ENCODE measurements at regions not wholly inside any gene's neighbourhood (a gene's known extent, or its start where the extent isn't known, plus 50 kb on each side); places are given as distances from the start of the nearest gene placed in this dataset.

DNA sequence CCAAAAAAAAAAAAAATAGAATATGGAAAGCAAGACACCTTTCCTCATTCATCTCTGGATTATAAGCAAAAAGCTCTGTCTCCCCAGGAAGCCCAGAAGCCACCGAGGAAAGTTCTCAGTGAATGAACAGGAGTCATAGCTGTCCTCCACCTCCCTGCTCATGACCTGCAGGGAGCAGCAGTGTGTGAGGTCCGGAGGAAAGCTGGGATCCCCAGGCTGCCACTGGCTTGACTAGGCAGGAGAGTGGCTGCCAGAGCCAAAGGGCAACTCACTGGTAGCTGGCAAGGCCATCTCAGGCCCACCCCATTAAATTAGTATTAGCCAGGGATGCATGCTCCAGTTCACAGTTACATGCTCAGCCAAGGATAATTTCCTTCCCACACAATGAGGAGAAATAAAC, 191.6 kb upstream of the STT3B start:
- DNase-seq (ENCODE audit: low read depth in 2 of 2), result no peak

DNA sequence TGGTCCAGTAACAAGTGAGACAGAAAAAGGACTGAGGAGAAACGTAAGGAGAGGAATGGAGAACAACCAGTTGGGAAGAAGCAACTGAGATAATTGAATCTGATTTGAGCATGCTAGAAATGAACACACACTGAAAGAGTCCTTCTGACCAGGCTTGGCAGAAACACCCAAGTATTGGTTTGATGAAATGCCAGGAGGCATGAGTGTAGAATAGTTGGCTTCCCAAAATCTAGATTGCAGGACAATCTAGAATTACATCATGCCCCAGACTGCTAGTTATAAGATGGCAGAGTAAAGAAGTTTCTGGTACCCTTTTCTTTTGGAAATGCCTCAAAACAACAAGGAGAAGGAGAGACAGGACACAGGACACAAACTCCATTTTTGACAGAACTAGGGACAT, 189.7 kb upstream of the STT3B start:
- DNase-seq (ENCODE audit: low read depth in 2 of 2), result no peak

- no peak for DNase-seq (ENCODE audit: low read depth in 2 of 2)
Measured at GRCh38 chr3:31345581-31345980, 187.1 kb upstream of the STT3B start.

DNA sequence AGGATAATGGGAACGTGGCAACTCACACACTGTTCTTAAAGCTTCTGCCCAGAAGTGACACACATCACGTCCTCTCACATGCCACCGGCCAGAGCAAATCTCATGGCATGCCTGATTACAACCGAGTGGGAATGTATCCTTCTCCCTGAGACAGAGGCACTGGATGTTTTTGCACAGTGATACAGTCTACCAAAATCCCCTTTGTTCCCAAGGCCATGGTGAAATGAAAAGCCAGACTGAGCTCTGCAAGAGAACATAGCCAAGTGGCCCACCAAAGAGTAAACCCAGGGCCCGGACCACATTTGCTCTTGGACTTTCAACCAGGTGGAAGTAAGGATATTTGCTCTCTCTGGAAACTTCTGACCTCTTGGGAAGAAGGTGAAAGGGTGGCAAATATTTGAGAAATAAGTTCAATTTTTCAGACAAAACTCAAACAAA, 186.2 kb upstream of the STT3B start:
- no peak for DNase-seq (ENCODE audit: low read depth in 2 of 2)

DNA sequence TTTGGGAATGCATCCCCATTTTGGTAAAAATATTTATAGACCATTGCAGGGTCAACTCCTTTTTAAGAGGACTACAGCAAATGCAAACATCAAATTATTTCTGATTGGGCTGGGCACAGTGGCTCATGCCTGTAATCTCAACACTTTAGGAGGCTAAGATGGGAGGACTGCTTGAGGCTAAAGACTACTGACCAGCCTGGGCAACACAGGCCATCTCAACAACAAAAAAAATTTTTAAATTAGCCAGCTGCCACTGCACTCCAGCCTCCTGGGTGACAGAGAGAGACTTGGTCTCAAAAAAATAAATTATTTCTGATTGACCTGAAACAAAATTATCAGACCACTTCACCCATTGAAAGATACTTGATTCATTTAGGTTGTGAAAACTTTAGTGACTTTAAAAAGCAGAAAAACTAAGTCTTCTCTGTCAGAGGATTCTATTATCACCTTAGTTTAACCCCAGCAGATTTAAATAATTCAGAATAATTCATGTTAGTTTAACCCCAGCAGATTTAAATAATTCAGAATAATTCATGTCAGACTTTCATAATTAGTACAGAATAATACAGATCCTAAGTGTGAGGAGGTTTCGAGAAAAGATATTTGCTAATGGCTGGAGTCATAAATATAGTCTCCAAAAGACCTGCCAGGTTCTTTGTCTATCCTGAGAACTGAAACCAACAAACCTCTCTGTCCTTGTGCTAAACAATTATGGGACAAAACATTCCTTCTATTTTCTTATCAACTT, 183.6 kb upstream of the STT3B start:
- DNase-seq (ENCODE audit: low read depth in 2 of 2), result no peak

- no peak for DNase-seq (ENCODE audit: low read depth in 2 of 2)
Measured at GRCh38 chr3:31350307-31350706, 182.4 kb upstream of the STT3B start.

GRCh38 chr3:31352331-31352730, 180.4 kb upstream of the STT3B start:
- no peak for DNase-seq (ENCODE audit: low read depth in 2 of 2)

- no peak for DNase-seq (ENCODE audit: low read depth in 2 of 2)
Measured at GRCh38 chr3:31353166-31353565, 179.6 kb upstream of the STT3B start.

GRCh38 chr3:31354373-31354772, 178.4 kb upstream of the STT3B start:
- DNase-seq (ENCODE audit: low read depth in 2 of 2), result no peak

GRCh38 chr3:31355807-31356206, 176.9 kb upstream of the STT3B start:
- no peak for DNase-seq (ENCODE audit: low read depth in 2 of 2)

- no peak for DNase-seq (ENCODE audit: low read depth in 2 of 2)
Measured at GRCh38 chr3:31356941-31357340, 175.8 kb upstream of the STT3B start.

DNA sequence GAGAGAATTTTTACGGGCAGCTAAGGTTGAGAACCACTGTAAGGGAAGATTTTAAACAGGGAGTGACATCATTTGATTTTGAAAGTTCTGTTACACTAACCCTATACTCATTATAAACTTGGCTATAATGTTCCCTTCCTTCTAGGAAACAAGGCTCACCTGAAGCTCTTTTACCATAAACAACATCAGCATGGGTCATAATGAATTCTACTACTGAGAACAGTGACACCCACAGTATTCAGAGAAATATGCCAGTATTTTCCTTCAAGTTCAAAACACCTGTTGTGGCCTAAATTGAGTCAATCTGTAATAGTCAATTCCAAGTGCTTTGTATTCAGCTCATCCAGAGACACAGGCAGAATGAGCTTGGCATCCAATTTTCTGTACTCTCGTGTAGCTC, 175.3 kb upstream of the STT3B start:
- DNase-seq (ENCODE audit: low read depth in 2 of 2), result no peak

DNA sequence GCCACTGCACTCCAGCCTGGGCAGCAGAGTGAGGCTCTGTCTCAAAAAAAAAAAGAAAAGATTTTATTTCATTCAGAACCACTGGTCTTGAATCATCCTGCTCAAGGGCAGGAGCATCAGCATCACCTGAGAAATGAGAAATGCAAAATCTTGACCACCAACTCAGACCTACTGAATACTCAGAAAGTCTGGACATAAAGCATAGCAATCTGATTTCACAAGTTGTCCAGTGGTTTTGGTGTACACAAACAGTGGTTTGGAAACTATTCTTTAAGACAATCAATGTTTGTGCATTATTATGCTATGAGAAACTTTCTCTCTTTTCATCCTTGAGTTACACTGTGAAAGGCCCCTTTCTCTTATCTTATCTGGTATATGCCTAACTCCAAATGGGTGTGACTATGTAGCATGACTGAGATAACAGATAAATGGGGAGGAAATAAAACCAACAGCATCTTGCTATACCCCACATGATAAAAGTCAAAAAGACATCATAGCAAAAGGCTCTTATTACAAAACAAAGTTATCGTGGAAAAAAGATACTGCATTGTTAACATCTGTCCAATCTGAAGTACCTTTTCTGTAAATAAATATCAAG, 174.2 kb upstream of the STT3B start:
- no peak for DNase-seq (ENCODE audit: low read depth in 2 of 2)

- DNase-seq (ENCODE audit: low read depth in 2 of 2), result no peak
Measured at GRCh38 chr3:31361371-31362273, 171.1 kb upstream of the STT3B start.

DNA sequence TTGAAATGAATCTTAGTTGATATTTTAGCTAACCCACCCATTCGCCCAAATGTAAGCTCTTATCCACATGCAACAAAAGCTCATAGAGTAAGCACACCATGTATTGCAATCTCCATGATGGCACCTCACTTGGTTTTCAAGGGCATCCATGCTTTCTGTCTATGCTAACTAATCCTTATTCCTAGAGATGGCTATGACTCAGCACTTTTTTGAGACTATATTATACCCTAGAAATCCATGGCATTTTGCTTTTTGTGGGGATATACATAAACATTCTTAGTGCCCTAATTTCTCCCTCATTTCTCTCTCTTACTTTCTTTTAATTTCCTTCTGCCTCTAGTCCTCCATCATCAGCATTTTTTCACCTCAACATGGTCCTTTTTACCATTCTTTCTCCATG, 168.5 kb upstream of the STT3B start:
- no peak for DNase-seq (ENCODE audit: low read depth in 2 of 2)

DNA sequence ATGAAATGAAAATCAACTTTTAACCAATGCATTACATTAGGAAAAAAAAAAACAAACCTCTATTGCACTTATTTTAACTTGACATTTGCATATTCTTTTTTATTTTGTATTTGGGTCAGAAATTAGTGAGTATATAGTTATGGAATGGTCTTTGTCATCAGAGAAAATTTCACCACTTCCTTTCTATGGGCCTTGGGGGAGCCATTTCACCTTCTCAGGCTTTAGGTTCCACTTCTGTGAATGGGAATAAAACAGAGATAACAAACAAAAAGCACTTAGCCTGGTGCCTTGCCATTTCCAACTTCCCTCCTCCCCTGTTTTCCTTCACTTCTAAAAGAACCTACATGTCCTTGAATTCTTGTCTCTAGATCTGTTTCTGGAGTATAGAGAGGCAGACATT, 168.0 kb upstream of the STT3B start:
- DNase-seq (ENCODE audit: low read depth in 2 of 2), result no peak

- no peak for DNase-seq (ENCODE audit: low read depth in 2 of 2)
Measured at GRCh38 chr3:31367518-31367917, 165.2 kb upstream of the STT3B start.

- no peak for DNase-seq (ENCODE audit: low read depth in 2 of 2)
Measured at GRCh38 chr3:31369637-31370379, 162.9 kb upstream of the STT3B start.

GRCh38 chr3:31370380-31370666, 162.4 kb upstream of the STT3B start:
- no peak for DNase-seq (ENCODE audit: low read depth in 2 of 2)

DNA sequence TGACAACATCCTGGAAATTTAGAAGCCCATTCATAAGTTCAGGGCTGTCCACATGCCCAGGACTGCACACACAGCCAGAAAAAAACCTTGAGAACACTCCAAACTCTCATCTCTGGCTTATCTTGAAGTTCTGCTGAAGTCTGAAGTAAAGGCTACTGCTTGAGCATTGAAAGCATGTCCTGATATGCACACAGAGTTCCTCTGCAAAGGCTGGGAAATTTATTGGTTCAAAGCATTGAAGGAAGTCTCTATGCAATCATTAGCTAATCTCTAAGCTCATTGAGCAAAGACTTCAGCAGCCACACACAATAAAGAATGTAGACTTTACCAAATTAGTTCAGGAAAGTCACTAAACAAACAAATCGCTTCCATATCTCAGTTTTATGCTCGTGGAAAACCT, 162.0 kb upstream of the STT3B start:
- no peak for DNase-seq (ENCODE audit: low read depth in 2 of 2)

GRCh38 chr3:31371484-31372177, 161.1 kb upstream of the STT3B start:
- DNase-seq (ENCODE audit: low read depth in 2 of 2), result no peak

- no peak for DNase-seq (ENCODE audit: low read depth in 2 of 2)
Measured at GRCh38 chr3:31373681-31374080, 159.0 kb upstream of the STT3B start.

Data from activated CD8-positive, alpha-beta memory T cell treated with anti-CD3 and anti-CD28 coated beads for 4 hours (primary cell).